WTC11 (cell line): ENCODE measurements at regions not wholly inside any gene's neighbourhood (a gene's known extent, or its start where the extent isn't known, plus 50 kb on each side); places are given as distances from the start of the nearest gene placed in this dataset.

Experiments
- IRF2 ChIP-seq: sonication (generic); formaldehyde crosslinking; IDR thresholded peaks from 2 replicates; pipeline ENCODE4 v1.8.0; 2022; ENCODE audit warnings: low read depth, missing genetic modification reagents, borderline replicate concordance
- NFYB ChIP-seq: sonication (generic); formaldehyde crosslinking; conservative IDR thresholded peaks from 2 replicates; pipeline ENCODE4 v1.8.0; 2022; ENCODE audit warnings: low read depth, missing genetic modification reagents
- NR2C2 ChIP-seq: sonication (generic); formaldehyde crosslinking; IDR thresholded peaks from 2 replicates; pipeline ENCODE4 v1.8.0; 2022; ENCODE audit warnings: mild to moderate bottlenecking, missing genetic modification reagents
- SP1 ChIP-seq: sonication (generic); formaldehyde crosslinking; conservative IDR thresholded peaks from 2 replicates; pipeline ENCODE4 v1.8.1; 2022; ENCODE audit warnings: missing genetic modification reagents
- ZNF416 ChIP-seq: fragments of 250-450 bp; sonication (Bioruptor Pico); IDR thresholded peaks from 2 replicates; pipeline ENCODE4 v1.9.0; 2021; ENCODE audit warnings: mild to moderate bottlenecking, inconsistent platforms
- TF ChIP-seq, protein P1 (sequence below): sonication (generic); formaldehyde crosslinking; conservative IDR thresholded peaks from 2 replicates; pipeline ENCODE4 v1.8.1; 2023; ENCODE audit warnings: mild to moderate bottlenecking, low read depth, missing genetic modification reagents, moderate library complexity
- TF ChIP-seq, protein P2 (sequence below): fragments of 200-600 bp; IDR thresholded peaks from 2 replicates; pipeline ENCODE4 v1.8.0; 2022; ENCODE audit warnings: antibody characterized with exemption
- TF ChIP-seq, protein P3 (sequence below): sonication (generic); formaldehyde crosslinking; IDR thresholded peaks from 2 replicates; pipeline ENCODE4 v1.8.0; 2022; ENCODE audit warnings: mild to moderate bottlenecking, missing genetic modification reagents
- TF ChIP-seq, protein P4 (sequence below): sonication (generic); formaldehyde crosslinking; IDR thresholded peaks from 2 replicates; pipeline ENCODE4 v1.8.1; 2023; ENCODE audit warnings: mild to moderate bottlenecking, missing genetic modification reagents, moderate library complexity
- TF ChIP-seq, protein P5 (sequence below): sonication (generic); formaldehyde crosslinking; IDR thresholded peaks from 2 replicates; pipeline ENCODE4 v1.8.0; 2022; ENCODE audit warnings: mild to moderate bottlenecking, missing genetic modification reagents
- TF ChIP-seq, protein P6 (sequence below): sonication (generic); formaldehyde crosslinking; IDR thresholded peaks from 2 replicates; pipeline ENCODE4 v1.8.1; 2023; ENCODE audit warnings: mild to moderate bottlenecking, missing genetic modification reagents

DNA sequence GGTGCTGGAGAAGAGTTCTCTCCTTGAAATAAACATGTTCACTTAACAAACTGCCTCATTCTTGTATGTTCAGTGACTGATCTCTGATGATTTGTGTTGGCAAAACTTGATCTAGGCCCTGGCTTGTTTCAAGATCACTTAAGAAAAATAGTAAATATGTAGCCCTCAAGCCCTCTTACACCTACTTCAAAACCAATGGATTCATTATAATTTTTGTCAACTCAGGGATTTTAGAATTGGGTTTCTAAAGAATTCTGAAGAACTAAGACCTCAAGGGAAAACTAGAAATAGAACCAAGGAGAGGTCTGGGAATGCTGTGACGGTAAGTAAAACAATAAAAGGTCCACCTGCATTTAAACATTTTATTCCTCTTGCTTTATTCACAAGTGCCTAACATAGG, 1731.6 kb upstream of the CELF4 start:
- TF ChIP-seq ZNF416 = no peak
- TF ChIP-seq NFYB = no peak
- TF ChIP-seq, protein P1, sequence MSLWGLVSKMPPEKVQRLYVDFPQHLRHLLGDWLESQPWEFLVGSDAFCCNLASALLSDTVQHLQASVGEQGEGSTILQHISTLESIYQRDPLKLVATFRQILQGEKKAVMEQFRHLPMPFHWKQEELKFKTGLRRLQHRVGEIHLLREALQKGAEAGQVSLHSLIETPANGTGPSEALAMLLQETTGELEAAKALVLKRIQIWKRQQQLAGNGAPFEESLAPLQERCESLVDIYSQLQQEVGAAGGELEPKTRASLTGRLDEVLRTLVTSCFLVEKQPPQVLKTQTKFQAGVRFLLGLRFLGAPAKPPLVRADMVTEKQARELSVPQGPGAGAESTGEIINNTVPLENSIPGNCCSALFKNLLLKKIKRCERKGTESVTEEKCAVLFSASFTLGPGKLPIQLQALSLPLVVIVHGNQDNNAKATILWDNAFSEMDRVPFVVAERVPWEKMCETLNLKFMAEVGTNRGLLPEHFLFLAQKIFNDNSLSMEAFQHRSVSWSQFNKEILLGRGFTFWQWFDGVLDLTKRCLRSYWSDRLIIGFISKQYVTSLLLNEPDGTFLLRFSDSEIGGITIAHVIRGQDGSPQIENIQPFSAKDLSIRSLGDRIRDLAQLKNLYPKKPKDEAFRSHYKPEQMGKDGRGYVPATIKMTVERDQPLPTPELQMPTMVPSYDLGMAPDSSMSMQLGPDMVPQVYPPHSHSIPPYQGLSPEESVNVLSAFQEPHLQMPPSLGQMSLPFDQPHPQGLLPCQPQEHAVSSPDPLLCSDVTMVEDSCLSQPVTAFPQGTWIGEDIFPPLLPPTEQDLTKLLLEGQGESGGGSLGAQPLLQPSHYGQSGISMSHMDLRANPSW (CRISPR knock-in tag) = no peak
- no peak for TF ChIP-seq IRF2
- TF ChIP-seq, protein P2, sequence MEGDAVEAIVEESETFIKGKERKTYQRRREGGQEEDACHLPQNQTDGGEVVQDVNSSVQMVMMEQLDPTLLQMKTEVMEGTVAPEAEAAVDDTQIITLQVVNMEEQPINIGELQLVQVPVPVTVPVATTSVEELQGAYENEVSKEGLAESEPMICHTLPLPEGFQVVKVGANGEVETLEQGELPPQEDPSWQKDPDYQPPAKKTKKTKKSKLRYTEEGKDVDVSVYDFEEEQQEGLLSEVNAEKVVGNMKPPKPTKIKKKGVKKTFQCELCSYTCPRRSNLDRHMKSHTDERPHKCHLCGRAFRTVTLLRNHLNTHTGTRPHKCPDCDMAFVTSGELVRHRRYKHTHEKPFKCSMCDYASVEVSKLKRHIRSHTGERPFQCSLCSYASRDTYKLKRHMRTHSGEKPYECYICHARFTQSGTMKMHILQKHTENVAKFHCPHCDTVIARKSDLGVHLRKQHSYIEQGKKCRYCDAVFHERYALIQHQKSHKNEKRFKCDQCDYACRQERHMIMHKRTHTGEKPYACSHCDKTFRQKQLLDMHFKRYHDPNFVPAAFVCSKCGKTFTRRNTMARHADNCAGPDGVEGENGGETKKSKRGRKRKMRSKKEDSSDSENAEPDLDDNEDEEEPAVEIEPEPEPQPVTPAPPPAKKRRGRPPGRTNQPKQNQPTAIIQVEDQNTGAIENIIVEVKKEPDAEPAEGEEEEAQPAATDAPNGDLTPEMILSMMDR = no peak
- TF ChIP-seq NR2C2 (CRISPR knock-in tag) = no peak
- TF ChIP-seq, protein P3, sequence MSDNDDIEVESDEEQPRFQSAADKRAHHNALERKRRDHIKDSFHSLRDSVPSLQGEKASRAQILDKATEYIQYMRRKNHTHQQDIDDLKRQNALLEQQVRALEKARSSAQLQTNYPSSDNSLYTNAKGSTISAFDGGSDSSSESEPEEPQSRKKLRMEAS (CRISPR knock-in tag) = no peak
- TF ChIP-seq, protein P4, sequence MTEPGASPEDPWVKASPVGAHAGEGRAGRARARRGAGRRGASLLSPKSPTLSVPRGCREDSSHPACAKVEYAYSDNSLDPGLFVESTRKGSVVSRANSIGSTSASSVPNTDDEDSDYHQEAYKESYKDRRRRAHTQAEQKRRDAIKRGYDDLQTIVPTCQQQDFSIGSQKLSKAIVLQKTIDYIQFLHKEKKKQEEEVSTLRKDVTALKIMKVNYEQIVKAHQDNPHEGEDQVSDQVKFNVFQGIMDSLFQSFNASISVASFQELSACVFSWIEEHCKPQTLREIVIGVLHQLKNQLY = no peak
- TF ChIP-seq, protein P5, sequence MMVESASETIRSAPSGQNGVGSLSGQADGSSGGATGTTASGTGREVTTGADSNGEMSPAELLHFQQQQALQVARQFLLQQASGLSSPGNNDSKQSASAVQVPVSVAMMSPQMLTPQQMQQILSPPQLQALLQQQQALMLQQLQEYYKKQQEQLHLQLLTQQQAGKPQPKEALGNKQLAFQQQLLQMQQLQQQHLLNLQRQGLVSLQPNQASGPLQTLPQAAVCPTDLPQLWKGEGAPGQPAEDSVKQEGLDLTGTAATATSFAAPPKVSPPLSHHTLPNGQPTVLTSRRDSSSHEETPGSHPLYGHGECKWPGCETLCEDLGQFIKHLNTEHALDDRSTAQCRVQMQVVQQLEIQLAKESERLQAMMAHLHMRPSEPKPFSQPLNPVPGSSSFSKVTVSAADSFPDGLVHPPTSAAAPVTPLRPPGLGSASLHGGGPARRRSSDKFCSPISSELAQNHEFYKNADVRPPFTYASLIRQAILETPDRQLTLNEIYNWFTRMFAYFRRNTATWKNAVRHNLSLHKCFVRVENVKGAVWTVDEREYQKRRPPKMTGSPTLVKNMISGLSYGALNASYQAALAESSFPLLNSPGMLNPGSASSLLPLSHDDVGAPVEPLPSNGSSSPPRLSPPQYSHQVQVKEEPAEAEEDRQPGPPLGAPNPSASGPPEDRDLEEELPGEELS (CRISPR knock-in tag) = no peak
- TF ChIP-seq, protein P6, sequence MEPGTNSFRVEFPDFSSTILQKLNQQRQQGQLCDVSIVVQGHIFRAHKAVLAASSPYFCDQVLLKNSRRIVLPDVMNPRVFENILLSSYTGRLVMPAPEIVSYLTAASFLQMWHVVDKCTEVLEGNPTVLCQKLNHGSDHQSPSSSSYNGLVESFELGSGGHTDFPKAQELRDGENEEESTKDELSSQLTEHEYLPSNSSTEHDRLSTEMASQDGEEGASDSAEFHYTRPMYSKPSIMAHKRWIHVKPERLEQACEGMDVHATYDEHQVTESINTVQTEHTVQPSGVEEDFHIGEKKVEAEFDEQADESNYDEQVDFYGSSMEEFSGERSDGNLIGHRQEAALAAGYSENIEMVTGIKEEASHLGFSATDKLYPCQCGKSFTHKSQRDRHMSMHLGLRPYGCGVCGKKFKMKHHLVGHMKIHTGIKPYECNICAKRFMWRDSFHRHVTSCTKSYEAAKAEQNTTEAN = no peak
- no peak for TF ChIP-seq SP1 (CRISPR knock-in tag)
